Adrenal gland (tissue), 9 donors: ENCODE measurements at regions not wholly inside any gene's neighbourhood (a gene's known extent, or its start where the extent isn't known, plus 50 kb on each side); places are given as distances from the start of the nearest gene placed in this dataset.

Experiments used
- DNase-seq, 7 donors: peaks; one replicate each; pipeline ENCODE4 v3.0.0-alpha.2; 2019 to 2020
- H3K27ac ChIP-seq, 5 donors: fragments of 200-600 bp; sonication (generic) in 4 of 5; 1 replicate in 3 of 5; 2 replicates in 2 of 5; pipeline versions ENCODE4 v1.5.1 to v1.8.0; 2016 to 2020; ENCODE audit warnings: mild to moderate bottlenecking in 1 of 5
- H3K27me3 ChIP-seq: fragments of 200-600 bp; 2 replicates; pipeline ENCODE4 v1.8.0; 2021
- H3K36me3 ChIP-seq, 2 donors: fragments of 200-600 bp; replicated peaks in 1 of 2; 1 replicate in 1 of 2; 2 replicates in 1 of 2; pipeline versions ENCODE4 v1.5.1 to v1.8.0; 2018 to 2022
- H3K4me1 ChIP-seq, 2 donors: fragments of 200-600 bp; replicated peaks in 1 of 2; 1 replicate in 1 of 2; 2 replicates in 1 of 2; pipeline versions ENCODE4 v1.5.1 to v1.8.0; 2018 to 2021
- H3K4me3 ChIP-seq, 4 donors: fragments of 200-600 bp; sonication (generic) in 3 of 4; one replicate each; pipeline ENCODE4 v1.5.1; 2016 to 2018
- H3K9me3 ChIP-seq, 3 donors: fragments of 200-600 bp; sonication (generic) in 1 of 3; replicated peaks in 1 of 3; 1 replicate in 2 of 3; 2 replicates in 1 of 3; pipeline versions ENCODE4 v1.5.1 to v1.8.0; 2016 to 2021
- CTCF ChIP-seq, 6 experiments: fragments of 450-650 bp in 4 of 6; fragments of 200-600 bp in 2 of 6; sonication (generic) in 1 of 6; IDR thresholded peaks; 1 replicate in 5 of 6; 2 replicates in 1 of 6; pipeline versions ENCODE4 v1.5.1 to v1.8.0; 2016 to 2021; ENCODE audit warnings: antibody characterized with exemption in 6 of 6, mild to moderate bottlenecking in 2 of 6, moderate library complexity in 1 of 6
- POLR2A ChIP-seq, 2 donors: fragments of 450-650 bp; IDR thresholded peaks; one replicate each; pipeline ENCODE4 v1.6.1; 2017; ENCODE audit warnings: antibody characterized with exemption in 2 of 2, mild to moderate bottlenecking in 2 of 2, moderate library complexity in 1 of 2
- WGBS, 4 donors: extraction: QIAGEN DNeasy Blood & Tissue Kit in 2 of 4; methylation state at CpG; one replicate each; pipeline versions ENCODE4 v1.1.5 to v1.1.7; 2013 to 2017; 5-methylcytosine and 5-hydroxymethylcytosine counted together
- intact Hi-C, 2 donors: fragments of 100-400 bp; cut with DNase I; formaldehyde crosslinking; loops; one replicate each; pipeline versions ENCODE4 v1.14.1 to v1.15.0; 2022 to 2023
- donor health status: healthy with polysubstance abuse.
- donor health status: Bipolar disorder and iron deficiency.
- donor health status: DM: yes; HTN: yes; CAD: no.
- donor health status: DM: no; HTN: no; CAD: no.
- donor health status: DM: no; HTN: no; CAD: no.

- Histone ChIP-seq H3K4me1 (peaks cover 0 to 6% of the 10 kb centered on the region in 2 donors), H3K27me3 (no peaks in the 10 kb centered on the region), H3K27ac (no peak overlapping the region), H3K36me3 (no peaks in the 10 kb centered on the region), H3K4me3 (no peak overlapping the region), H3K9me3 (no peaks in the 10 kb centered on the region)
- 40 to 52% (median 44%) methylated on average over 6 of the region's 6 CpGs for WGBS, 4 donors
- no peak for DNase-seq
- intact Hi-C loops = no loop called here
- TF ChIP-seq POLR2A (IDR thresholded peaks at IDR 0.05) (no peak), CTCF (IDR thresholded peaks at IDR 0.05) (no peak)
Measured at GRCh38 chr5:110917161-110917875, 154.2 kb upstream of the TSLP start.

GRCh38 chr5:110918683-110919082 lies 152.8 kb upstream of the TSLP start:
- WGBS, 4 donors = 26 to 35% (median 32%) methylated on average over 1 of the region's 1 CpG

GRCh38 chr5:110923971-110924370 lies 147.5 kb upstream of the TSLP start:
- Histone ChIP-seq H3K27me3 (no peaks in the 10 kb centered on the region), H3K27ac (no peak overlapping the region), H3K9me3 (no peaks in the 10 kb centered on the region), H3K4me1 (no peaks in the 10 kb centered on the region), H3K36me3 (no peaks in the 10 kb centered on the region), H3K4me3 (no peak overlapping the region)
- intact Hi-C loops = no loop called here
- 80 to 94% (median 85%) methylated on average over 1 of the region's 1 CpG for WGBS, 4 donors
- DNase-seq = no peak
- no peak for TF ChIP-seq POLR2A (IDR thresholded peaks at IDR 0.05)
- TF ChIP-seq CTCF (IDR thresholded peaks at IDR 0.05) = no peak

More at GRCh38 chr5:110918683-110919082, 152.8 kb upstream of the TSLP start:
- Histone ChIP-seq H3K4me3 (no peak overlapping the region), H3K27ac (no peak overlapping the region), H3K9me3 (no peaks in the 10 kb centered on the region), H3K4me1 (peaks cover 0 to 6% of the 10 kb centered on the region in 2 donors), H3K36me3 (no peaks in the 10 kb centered on the region), H3K27me3 (no peaks in the 10 kb centered on the region)
- DNase-seq = no peak
- intact Hi-C loops = no loop called here
- TF ChIP-seq POLR2A (IDR thresholded peaks at IDR 0.05) (no peak), CTCF (IDR thresholded peaks at IDR 0.05) (no peak)

GRCh38 chr5:110925398-110925797 lies 146.1 kb upstream of the TSLP start:
- no peaks in the 10 kb centered on the region for H3K36me3 ChIP-seq
- intact Hi-C loops = no loop called here
- 58 to 80% (median 65%) methylated on average over 2 of the region's 2 CpGs for WGBS, 4 donors

More at GRCh38 chr5:110925398-110925797, 146.1 kb upstream of the TSLP start:
- Histone ChIP-seq H3K4me3 (no peak overlapping the region), H3K27me3 (no peaks in the 10 kb centered on the region), H3K9me3 (no peaks in the 10 kb centered on the region), H3K4me1 (no peaks in the 10 kb centered on the region), H3K27ac (no peak overlapping the region)
- no peak for TF ChIP-seq POLR2A (IDR thresholded peaks at IDR 0.05)
- TF ChIP-seq CTCF (IDR thresholded peaks at IDR 0.05) = no peak
- no peak for DNase-seq
